Spleen (tissue), 7 donors: ENCODE measurements at regions not wholly inside any gene's neighbourhood (a gene's known extent, or its start where the extent isn't known, plus 50 kb on each side); places are given as distances from the start of the nearest gene placed in this dataset.

Source experiments
- POLR2AphosphoS5 ChIP-seq, 3 donors: sonication (generic); formaldehyde crosslinking; IDR thresholded peaks; one replicate each; pipeline ENCODE4 v1.5.1; 2017; ENCODE audit warnings: antibody characterized with exemption in 3 of 3
- TF ChIP-seq, protein P1 (sequence below), 11 experiments: fragments of 200-600 bp in 7 of 11; fragments of 450-650 bp in 4 of 11; sonication (generic) in 4 of 11; IDR thresholded peaks in 8 of 11; conservative IDR thresholded peaks in 3 of 11; 1 replicate in 7 of 11; 2 replicates in 4 of 11; pipeline versions ENCODE4 v1.4.0 to v1.8.0; 2016 to 2021; ENCODE audit warnings: antibody characterized with exemption in 11 of 11, inconsistent platforms in 4 of 11, mild to moderate bottlenecking in 1 of 11
- donor health status: DM: no; HTN: no; CAD: no; lungs with moderate emphysema.
- donor health status: DM: no; HTN: no; CAD: no.
- donor health status: DM: no; HTN: no; CAD: no.

DNA sequence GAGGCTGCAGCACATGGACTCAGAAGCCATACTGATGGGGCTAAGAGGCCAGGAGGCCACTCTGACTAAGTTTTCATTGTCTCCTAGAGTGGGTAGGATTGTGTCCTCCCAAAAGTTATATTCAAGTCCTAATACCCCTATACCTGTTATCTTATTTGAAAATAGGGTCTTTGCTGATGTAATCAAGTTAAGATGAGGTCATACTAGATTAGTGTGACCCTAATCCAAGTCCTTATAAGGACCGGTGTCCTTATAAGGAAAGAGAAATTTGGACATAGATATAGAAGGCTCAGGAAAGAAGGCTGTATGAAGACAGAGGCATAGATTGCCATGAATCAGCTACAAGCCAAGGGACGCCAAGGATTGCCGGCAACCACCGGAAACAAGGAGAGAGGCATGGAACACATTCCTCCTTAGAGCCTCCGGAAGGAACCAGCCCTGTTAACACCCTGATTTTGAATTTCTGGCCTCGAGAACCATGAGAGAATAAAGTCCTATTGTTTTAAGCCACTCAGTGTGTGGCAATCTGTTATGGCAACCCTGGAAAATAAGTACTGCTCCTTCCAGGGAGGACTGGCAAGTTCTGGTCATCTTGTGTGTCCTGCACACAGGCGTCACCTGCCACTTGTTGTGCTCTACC is 157.0 kb downstream of the EMX2 start:
- TF ChIP-seq, protein P1, sequence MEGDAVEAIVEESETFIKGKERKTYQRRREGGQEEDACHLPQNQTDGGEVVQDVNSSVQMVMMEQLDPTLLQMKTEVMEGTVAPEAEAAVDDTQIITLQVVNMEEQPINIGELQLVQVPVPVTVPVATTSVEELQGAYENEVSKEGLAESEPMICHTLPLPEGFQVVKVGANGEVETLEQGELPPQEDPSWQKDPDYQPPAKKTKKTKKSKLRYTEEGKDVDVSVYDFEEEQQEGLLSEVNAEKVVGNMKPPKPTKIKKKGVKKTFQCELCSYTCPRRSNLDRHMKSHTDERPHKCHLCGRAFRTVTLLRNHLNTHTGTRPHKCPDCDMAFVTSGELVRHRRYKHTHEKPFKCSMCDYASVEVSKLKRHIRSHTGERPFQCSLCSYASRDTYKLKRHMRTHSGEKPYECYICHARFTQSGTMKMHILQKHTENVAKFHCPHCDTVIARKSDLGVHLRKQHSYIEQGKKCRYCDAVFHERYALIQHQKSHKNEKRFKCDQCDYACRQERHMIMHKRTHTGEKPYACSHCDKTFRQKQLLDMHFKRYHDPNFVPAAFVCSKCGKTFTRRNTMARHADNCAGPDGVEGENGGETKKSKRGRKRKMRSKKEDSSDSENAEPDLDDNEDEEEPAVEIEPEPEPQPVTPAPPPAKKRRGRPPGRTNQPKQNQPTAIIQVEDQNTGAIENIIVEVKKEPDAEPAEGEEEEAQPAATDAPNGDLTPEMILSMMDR (IDR thresholded peaks at IDR 0.05 in 8 of 11, conservative IDR thresholded peaks at IDR 0.05 in 3 of 11) = no peak
- no peak for TF ChIP-seq POLR2AphosphoS5 (IDR thresholded peaks at IDR 0.05)
